Kidney tubule cell (primary cell): ENCODE measurements at regions not wholly inside any gene's neighbourhood (a gene's known extent, or its start where the extent isn't known, plus 50 kb on each side); places are given as distances from the start of the nearest gene placed in this dataset.
"Not testable (repeated sequence)": the region's sequence is repeated elsewhere in the genome, so short reads cannot be mapped to it uniquely, and the experiment has no call there.

Experiments used
- DNase-seq: peaks from one replicate; pipeline ENCODE4 v3.0.0-alpha.2; 2018; ENCODE audit warnings: low spot score

DNA sequence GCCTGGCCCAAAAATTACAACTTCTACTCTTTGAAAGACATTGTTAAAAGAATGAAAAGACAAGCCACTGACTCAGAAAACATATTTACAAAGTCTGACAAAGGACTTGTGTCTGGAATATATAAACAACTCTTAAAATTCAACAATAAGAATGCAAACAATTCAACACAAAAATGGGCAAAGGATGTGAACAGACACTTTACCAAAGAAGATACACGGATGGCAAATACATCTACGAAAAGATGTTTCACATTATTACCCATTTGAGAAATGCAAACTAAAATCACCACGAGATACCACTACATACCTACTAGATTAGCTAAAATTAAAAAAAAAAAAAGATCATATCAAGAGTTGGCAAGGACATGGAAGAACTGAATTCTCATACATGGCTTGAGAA is 80.8 kb upstream of the METRNL start:
- DNase-seq, result no peak

DNA sequence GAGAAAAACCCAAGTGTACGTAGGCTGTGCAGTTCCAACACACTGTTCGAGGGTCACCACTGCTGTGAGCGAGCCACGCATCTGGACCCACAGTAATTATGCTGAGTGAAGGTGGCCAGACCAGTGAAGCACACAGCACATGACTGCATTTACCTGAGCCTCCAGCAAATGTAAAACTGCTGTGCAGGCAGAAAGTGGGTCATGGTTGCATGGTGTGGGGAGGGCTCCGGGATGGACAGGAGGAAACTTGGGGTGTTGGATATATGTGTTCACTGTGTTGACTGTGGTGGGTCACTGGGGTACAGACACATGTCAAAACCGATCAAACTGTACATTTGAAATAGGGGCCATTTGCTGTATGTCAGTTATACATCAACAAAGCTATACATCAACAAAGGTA is 78.7 kb upstream of the METRNL start:
- DNase-seq, result no peak

GRCh38 chr17:83002118-83002805 is 77.1 kb upstream of the METRNL start:
- DNase-seq, result no peak

DNA sequence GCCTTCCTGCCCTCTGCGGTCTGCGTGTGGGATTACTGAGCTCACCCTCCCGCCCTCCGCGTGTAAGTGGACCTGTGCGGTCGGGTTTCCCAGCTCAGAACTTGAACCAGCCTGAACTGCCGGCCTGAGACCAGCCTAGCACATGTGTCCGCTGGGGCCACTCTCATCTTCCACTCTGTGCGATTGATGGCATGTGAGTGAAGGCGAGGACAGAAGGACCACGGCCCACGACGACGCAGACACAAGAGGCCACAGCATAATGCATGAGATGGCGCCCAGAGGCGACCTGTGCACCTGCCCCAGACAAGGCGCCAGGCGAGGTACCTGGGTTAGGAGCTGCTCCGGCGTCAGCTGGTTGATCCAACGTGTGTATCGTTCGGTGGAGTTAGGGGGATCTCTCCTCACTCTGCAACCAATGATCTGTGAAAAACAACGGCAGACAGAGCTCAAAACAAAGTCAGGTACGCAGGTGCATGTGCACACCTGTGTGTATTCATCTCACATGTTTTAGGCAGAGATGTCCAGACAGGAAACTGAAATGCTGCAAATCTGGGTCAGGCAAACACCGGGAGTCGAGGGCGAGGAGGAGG is 74.5 kb upstream of the METRNL start:
- no peak for DNase-seq

GRCh38 chr17:83005639-83006038 is 73.8 kb upstream of the METRNL start:
- no peak for DNase-seq

GRCh38 chr17:83006515-83007455 is 72.6 kb upstream of the METRNL start:
- DNase-seq, result no peak

- DNase-seq, result no peak
These were observed 71.8 kb upstream of the METRNL start for GRCh38 chr17:83007504-83008185.

- DNase-seq, result no peak
These were observed 71.3 kb upstream of the METRNL start for GRCh38 chr17:83008186-83008510.

DNA sequence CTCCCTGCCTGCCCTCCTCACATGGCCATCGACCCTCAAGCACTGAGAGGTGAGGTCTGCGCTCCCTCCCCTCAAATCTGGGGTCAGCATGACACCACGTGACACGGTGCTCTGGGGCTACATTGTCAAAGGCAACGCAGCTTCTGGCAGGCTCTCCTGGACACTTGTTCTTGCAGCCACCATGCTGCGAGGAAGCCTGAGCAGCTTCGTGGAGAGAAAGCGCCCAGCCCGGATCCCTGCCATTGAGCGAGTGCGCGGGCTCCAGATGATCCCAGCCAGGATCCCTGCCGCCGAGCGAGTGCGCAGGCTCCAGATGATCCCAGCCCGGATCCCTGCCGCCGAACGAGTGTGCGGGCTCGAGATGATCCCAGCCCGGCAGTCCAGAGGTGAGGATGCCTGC is 70.9 kb upstream of the METRNL start:
- DNase-seq, result no peak

DNA sequence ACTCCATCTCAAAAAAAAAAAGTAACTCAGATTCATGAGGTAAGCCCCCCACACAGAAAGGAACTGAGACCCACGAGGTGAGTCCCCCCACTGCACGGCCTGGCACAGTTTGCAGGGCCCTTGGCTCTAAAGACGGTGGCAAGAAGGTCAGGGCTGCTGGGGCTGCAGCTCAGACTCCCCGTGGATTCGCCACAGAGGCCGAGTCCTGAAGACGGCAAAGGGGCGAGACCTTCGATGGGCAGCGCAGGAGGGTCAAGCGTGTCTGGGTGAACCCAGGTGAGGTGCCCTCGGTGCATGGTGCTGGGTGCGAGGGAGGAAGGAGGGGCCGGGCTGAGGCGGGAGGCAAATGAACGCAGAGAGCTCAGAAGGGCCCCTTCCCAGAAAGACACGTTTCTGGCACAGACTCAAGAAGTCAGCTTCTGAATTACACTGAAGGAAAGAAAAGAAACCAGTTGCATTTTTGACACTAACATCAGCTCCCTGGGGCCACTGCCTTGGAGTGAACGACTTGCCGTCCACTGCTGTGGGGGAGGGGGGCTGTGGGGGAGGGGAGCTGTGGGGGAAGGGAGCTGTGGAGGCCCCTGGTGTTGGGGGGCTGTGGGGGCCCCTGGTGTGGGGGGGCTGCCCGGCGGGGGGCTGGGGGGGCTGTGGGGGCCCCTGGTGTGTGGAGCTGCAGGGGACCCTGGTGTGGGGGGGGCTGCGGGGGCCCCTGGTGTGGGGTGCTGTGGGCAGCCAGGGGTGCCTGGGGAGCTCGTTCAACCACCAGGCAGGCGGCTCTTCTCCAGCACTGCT is 69.8 kb upstream of the METRNL start:
- DNase-seq, result no peak

DNA sequence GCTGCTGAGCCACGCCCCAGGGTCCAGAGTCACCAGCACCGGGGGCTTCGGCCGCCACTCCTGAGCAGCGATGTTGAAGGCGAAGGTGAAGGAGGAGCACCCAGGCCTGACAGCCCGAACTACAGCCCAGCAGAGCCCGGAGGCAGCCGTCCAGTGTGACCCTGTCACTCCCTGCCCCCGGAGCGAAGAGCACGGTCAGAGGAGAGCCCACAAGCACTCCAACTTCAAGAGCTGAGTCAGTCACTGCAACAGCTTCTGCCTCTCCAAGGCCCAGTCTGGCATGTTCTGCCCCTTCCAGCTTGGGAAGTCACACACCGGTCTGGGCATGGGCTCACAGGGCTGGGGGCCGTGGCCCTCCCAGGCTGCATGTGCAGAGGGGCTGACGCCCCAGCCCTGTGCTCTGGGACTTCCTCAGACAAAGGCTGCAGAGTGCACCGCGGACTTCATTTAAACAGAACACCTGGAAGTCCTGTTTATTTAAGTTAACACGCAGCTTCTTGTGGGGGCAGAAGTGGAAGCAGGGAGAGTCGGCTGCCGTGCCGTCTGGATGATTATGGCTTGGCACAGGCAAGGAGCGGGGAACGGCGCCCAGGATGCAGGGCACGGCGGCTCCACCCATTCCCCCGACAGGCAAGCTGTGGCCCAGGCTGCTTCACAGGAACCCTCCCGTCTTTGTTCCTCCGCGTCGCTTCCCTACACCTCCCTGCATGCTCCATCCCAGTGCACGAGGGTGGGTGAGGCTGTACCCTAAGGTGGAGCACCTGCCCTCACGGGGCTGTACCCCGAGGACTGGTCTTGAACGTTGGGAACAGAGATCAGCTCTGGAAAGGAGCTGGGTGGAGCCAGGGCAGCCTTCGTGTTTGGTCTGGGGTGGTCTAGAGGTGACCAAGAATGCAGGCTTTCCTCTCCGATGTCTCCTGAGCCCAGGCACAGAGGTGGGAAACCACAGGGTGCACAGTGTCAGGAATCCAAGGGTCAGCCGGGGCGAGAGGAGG is 68.9 kb upstream of the METRNL start:
- no peak for DNase-seq

DNA sequence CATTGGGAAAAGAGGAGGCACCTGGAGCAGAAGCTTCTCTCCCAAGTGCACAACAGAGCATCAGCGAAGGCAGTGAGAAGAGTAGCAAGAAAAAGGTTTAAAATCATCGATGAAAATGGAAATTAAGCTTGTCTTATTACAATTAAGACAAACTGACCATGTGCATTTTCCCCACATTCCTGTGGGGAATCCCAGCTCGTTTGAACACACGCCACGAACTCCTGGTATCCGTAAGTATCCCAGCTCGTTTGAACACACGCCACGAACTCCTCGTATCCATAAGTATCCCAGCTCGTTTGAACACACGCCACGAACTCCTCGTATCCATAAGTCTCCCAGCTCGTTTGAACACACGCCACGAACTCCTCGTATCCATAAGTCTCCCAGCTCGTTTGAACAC is 67.7 kb upstream of the METRNL start:
- not testable (repeated sequence) for DNase-seq

DNA sequence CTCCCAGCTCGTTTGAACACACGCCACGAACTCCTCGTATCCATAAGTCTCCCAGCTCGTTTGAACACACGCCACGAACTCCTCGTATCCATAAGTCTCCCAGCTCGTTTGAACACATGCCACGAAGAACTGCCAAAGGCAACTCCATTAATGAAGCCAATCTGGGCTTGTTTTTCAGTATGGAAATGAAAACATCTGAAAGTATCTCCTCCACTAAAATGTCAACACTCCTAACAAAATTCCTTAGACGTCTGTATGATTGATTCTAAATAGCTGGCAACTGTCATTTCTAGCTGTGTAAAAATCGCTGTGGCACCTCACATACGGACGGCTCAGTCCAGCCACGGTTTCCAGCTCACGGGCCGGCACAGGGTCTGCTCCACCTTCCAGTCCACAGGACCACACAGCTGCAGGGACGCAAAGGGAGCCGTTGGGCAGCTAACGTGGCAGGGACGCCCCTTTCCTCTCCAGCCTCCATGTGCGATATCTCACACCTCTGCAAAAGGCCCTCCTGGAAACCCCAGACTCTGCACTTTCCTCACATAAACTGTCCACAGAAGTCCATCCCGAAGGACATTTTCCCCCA is 67.1 kb upstream of the METRNL start:
- no peak for DNase-seq

DNA sequence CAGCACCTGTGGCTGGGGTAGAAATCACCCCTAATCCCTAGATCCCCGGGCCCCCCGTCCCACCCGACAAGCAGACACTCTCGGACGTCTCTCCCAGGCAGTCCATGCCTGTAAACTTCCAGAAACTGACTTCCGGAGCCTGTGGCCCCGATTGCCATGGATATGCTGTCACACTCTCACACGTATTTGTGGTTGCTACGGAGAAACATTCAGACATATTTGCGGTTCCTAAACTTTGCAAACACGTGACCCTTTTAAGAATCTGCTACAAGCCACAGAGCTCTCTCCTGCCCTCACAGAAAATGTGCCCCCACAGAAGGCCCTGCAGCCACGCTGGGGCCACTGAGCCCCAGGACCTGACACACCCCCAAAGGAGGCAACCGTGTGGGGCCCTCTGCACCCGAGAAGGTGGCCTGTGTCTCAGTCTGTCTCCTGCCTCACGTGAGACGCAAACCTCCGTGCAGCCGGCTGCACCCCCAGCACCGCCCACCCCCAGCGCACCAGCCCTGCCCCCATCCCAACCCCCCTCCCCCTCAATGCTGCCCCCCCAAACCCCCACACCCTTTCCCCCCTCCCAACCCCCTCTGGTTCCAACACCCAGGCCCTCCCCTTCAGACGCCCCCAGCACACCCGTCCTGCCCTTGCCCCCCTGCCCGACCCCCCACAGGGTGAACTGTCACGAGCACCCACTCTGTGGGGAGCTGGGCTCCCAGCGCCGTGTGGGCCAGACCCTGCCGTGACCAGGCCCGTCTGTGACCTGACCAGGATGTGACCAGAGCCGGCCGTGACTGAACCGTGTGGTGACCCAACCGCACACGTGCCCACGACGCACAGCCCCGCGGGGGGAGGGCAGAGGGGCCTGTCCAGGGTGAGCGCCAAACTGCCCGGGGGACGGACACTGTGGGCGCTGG is 66.3 kb upstream of the METRNL start:
- peak; percentile 2 for DNase-seq

GRCh38 chr17:83013779-83014117 is 65.7 kb upstream of the METRNL start:
- DNase-seq, result no peak

DNA sequence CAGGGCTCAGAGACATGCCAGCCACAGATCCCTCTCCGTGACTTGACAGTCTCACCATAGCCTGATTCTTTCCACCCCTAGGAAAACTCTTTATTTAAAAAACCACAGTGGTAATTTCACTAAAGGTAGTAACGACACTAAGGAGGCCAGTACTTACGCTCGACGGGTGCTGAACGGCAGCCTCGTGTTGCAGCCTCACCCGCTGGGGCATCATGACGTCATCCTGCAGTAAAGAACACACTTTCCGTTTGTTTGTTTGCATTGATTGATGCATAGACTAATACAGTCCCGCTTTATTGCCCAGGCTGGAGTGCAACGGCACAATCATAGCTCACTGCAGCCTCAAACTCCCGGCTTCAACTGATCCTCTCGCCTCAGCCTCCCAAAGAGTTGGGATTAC is 65.1 kb upstream of the METRNL start:
- no peak for DNase-seq

DNA sequence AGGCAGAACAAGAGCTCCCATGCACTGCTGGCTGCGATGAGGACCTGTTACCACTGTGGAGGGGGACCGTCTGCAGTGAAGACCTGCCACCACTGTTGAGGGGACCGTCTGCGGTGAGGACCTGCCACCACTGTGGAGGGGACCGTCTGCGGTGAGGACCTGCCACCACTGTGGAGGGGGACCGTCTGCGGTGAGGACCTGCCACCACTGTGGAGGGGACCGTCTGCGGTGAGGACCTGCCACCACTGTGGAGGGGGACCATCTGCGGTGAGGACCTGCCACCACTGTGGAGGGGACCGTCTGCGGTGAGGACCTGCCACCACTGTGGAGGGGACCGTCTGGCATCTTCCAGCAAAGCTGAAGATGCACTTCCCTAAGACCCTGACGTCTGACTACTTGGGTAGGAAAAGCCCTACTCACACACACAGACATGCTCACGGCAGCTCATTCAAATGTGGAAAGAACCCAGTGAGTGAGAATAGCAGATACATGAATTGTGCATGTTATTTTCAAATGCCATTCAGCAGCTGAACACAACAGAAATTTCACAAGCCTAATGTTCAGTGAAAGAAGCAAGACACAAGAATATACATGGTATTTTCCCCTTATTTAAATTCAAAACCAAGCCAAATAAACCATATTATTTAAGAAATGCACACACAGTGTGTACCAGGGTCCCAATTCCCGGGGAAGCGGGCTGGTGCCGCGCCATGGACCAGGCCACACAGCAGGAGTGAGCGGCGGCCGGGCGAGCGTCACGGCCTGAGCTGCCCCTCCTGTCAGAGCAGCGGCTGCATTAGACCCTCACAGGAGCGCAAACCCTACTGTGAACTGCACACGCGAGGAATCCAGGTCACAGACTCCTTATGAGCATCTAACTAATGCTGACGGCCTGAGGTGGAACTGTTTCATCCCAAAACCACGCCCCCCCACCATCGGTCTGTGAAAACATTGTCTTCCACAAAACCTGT is 64.2 kb upstream of the METRNL start:
- DNase-seq, result no peak

GRCh38 chr17:83018658-83019193 is 60.7 kb upstream of the METRNL start:
- DNase-seq, result no peak
